WTC11 (cell line): ENCODE measurements at regions not wholly inside any gene's neighbourhood (a gene's known extent, or its start where the extent isn't known, plus 50 kb on each side); places are given as distances from the start of the nearest gene placed in this dataset.

Experiments
- ATAC-seq: fragments of 200-7000 bp; cut with Tn5 transposase; 2 replicates; pipeline ENCODE4 v1.10.0; 2021; ENCODE audit warnings: mild to moderate bottlenecking, moderate library complexity
- CTCF ChIA-PET: fragments of 300-600 bp; sonication (Branson Sonifier 250); formaldehyde crosslinking; loops from one replicate; lab custom pipeline; 2021; ENCODE audit warnings: antibody characterized with exemption; lab: Charles Lee
- POLR2A ChIA-PET: fragments of 350-600 bp; sonication (Branson Sonifier 250); formaldehyde crosslinking; loops from one replicate; lab custom pipeline; 2021; ENCODE audit warnings: antibody characterized with exemption; lab: Charles Lee
- DNase-seq: peaks from one replicate; pipeline ENCODE4 v3.0.0; 2021; ENCODE audit warnings: low spot score
- H3K27ac Mint-ChIP-seq: 2 replicates; pipeline ENCODE4 v1.8.0; 2021; ENCODE audit warnings: mixed read lengths
- H3K27me3 Mint-ChIP-seq: 2 replicates; pipeline ENCODE4 v1.8.0; 2021; ENCODE audit warnings: low read depth, mild to moderate bottlenecking, moderate library complexity, mixed read lengths
- H3K36me3 Mint-ChIP-seq: 2 replicates; pipeline ENCODE4 v1.8.0; 2021; ENCODE audit warnings: mixed read lengths
- H3K4me1 Mint-ChIP-seq: 2 replicates; pipeline ENCODE4 v1.8.0; 2022; ENCODE audit warnings: mixed read lengths
- H3K4me3 Mint-ChIP-seq: 2 replicates; pipeline ENCODE4 v1.8.0; 2021; ENCODE audit warnings: mild to moderate bottlenecking, moderate library complexity, mixed read lengths
- H3K9me3 Mint-ChIP-seq: 2 replicates; pipeline ENCODE4 v1.8.0; 2021; ENCODE audit warnings: mixed read lengths
- ATF1 ChIP-seq: sonication (generic); formaldehyde crosslinking; IDR thresholded peaks from 2 replicates; pipeline ENCODE4 v1.8.1; 2023; ENCODE audit warnings: mild to moderate bottlenecking, moderate library complexity, missing genetic modification reagents
- EMX1 ChIP-seq: fragments of 250-450 bp; sonication (Bioruptor Pico); IDR thresholded peaks from 2 replicates; pipeline ENCODE4 v1.8.0; 2021; ENCODE audit warnings: mild to moderate bottlenecking
- FOXJ3 ChIP-seq: sonication (generic); formaldehyde crosslinking; IDR thresholded peaks from 2 replicates; pipeline ENCODE4 v1.9.0; 2021; ENCODE audit warnings: missing genetic modification reagents, mild to moderate bottlenecking, borderline replicate concordance
- FOXP1 ChIP-seq: sonication (generic); formaldehyde crosslinking; IDR thresholded peaks from 2 replicates; pipeline ENCODE4 v1.8.0; 2022; ENCODE audit warnings: missing genetic modification reagents, mild to moderate bottlenecking, moderate library complexity, borderline replicate concordance
- GABPB1 ChIP-seq: sonication (generic); formaldehyde crosslinking; IDR thresholded peaks from 2 replicates; pipeline ENCODE4 v1.8.1; 2023; ENCODE audit warnings: mild to moderate bottlenecking, missing genetic modification reagents
- JUN ChIP-seq: sonication (generic); formaldehyde crosslinking; IDR thresholded peaks from 2 replicates; pipeline ENCODE4 v1.8.0; 2023; ENCODE audit warnings: mild to moderate bottlenecking, missing genetic modification reagents
- NR1H2 ChIP-seq: sonication (generic); formaldehyde crosslinking; IDR thresholded peaks from 2 replicates; pipeline ENCODE4 v1.9.0; 2021; ENCODE audit warnings: mild to moderate bottlenecking, moderate library complexity, missing genetic modification reagents
- ZNF219 ChIP-seq: sonication (generic); formaldehyde crosslinking; IDR thresholded peaks from 2 replicates; pipeline ENCODE4 v1.8.0; 2023; ENCODE audit warnings: missing genetic modification reagents, mild to moderate bottlenecking, borderline replicate concordance
- TF ChIP-seq, protein P1 (sequence below): sonication (generic); formaldehyde crosslinking; IDR thresholded peaks from 2 replicates; pipeline ENCODE4 v1.8.1; 2023; ENCODE audit warnings: mild to moderate bottlenecking, missing genetic modification reagents, borderline replicate concordance
- TF ChIP-seq, protein P2 (sequence below): sonication (generic); formaldehyde crosslinking; IDR thresholded peaks from 2 replicates; pipeline ENCODE4 v1.8.0; 2022; ENCODE audit warnings: mild to moderate bottlenecking, missing genetic modification reagents
- TF ChIP-seq, protein P3 (sequence below): sonication (generic); formaldehyde crosslinking; IDR thresholded peaks from 2 replicates; pipeline ENCODE4 v1.8.1; 2023; ENCODE audit warnings: mild to moderate bottlenecking, missing genetic modification reagents
- TF ChIP-seq, protein P4 (sequence below): fragments of 250-450 bp; sonication (Bioruptor Pico); IDR thresholded peaks from 2 replicates; pipeline ENCODE4 v2.1.2; 2022; ENCODE audit warnings: mild to moderate bottlenecking, moderate library complexity
- TF ChIP-seq, protein P5 (sequence below): sonication (generic); formaldehyde crosslinking; IDR thresholded peaks from 2 replicates; pipeline ENCODE4 v1.8.0; 2022; ENCODE audit warnings: mild to moderate bottlenecking, missing genetic modification reagents
- TF ChIP-seq, protein P6 (sequence below): sonication (generic); formaldehyde crosslinking; IDR thresholded peaks from 2 replicates; pipeline ENCODE4 v1.8.0; 2023; ENCODE audit warnings: missing genetic modification reagents
- TF ChIP-seq, protein P7 (sequence below): sonication (generic); formaldehyde crosslinking; IDR thresholded peaks from 2 replicates; pipeline ENCODE4 v1.8.0; 2023; ENCODE audit warnings: missing genetic modification reagents, mild to moderate bottlenecking, borderline replicate concordance
- TF ChIP-seq, protein P8 (sequence below): sonication (generic); formaldehyde crosslinking; IDR thresholded peaks from 2 replicates; pipeline ENCODE4 v1.8.1; 2023; ENCODE audit warnings: mild to moderate bottlenecking, missing genetic modification reagents, moderate library complexity

DNA sequence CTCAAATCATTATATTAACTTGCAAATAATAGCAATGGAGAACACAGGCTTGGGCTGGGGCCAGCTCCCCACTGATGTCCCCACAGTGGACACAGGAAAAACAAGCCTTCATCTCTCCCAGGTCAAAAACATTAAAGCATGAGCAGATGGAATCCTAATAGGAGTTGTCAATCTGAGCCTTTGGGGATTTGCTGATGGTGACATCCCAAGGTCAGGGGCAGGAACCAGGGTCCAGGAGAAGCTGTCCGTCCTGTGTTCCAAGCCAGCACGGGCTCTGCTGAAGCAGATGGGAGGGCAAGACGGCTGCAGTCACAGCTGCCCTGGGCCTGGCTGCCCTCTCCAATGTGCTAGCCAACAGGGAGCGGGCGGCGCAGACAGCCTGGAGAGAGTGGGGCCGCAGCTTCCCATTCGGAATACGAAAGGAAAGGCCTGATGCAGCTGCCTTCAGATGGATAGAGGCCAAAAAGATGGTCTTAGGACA is 135.5 kb downstream of the NDUFA10 start (continued):
- TF ChIP-seq, protein P1, sequence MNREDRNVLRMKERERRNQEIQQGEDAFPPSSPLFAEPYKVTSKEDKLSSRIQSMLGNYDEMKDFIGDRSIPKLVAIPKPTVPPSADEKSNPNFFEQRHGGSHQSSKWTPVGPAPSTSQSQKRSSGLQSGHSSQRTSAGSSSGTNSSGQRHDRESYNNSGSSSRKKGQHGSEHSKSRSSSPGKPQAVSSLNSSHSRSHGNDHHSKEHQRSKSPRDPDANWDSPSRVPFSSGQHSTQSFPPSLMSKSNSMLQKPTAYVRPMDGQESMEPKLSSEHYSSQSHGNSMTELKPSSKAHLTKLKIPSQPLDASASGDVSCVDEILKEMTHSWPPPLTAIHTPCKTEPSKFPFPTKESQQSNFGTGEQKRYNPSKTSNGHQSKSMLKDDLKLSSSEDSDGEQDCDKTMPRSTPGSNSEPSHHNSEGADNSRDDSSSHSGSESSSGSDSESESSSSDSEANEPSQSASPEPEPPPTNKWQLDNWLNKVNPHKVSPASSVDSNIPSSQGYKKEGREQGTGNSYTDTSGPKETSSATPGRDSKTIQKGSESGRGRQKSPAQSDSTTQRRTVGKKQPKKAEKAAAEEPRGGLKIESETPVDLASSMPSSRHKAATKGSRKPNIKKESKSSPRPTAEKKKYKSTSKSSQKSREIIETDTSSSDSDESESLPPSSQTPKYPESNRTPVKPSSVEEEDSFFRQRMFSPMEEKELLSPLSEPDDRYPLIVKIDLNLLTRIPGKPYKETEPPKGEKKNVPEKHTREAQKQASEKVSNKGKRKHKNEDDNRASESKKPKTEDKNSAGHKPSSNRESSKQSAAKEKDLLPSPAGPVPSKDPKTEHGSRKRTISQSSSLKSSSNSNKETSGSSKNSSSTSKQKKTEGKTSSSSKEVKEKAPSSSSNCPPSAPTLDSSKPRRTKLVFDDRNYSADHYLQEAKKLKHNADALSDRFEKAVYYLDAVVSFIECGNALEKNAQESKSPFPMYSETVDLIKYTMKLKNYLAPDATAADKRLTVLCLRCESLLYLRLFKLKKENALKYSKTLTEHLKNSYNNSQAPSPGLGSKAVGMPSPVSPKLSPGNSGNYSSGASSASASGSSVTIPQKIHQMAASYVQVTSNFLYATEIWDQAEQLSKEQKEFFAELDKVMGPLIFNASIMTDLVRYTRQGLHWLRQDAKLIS: no peak
- TF ChIP-seq FOXP1 (CRISPR knock-in tag) (no peak), GABPB1 (CRISPR knock-in tag) (no peak)
- TF ChIP-seq, protein P2, sequence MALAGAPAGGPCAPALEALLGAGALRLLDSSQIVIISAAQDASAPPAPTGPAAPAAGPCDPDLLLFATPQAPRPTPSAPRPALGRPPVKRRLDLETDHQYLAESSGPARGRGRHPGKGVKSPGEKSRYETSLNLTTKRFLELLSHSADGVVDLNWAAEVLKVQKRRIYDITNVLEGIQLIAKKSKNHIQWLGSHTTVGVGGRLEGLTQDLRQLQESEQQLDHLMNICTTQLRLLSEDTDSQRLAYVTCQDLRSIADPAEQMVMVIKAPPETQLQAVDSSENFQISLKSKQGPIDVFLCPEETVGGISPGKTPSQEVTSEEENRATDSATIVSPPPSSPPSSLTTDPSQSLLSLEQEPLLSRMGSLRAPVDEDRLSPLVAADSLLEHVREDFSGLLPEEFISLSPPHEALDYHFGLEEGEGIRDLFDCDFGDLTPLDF (CRISPR knock-in tag): no peak
- TF ChIP-seq, protein P3, sequence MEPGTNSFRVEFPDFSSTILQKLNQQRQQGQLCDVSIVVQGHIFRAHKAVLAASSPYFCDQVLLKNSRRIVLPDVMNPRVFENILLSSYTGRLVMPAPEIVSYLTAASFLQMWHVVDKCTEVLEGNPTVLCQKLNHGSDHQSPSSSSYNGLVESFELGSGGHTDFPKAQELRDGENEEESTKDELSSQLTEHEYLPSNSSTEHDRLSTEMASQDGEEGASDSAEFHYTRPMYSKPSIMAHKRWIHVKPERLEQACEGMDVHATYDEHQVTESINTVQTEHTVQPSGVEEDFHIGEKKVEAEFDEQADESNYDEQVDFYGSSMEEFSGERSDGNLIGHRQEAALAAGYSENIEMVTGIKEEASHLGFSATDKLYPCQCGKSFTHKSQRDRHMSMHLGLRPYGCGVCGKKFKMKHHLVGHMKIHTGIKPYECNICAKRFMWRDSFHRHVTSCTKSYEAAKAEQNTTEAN (CRISPR knock-in tag): no peak

DNA sequence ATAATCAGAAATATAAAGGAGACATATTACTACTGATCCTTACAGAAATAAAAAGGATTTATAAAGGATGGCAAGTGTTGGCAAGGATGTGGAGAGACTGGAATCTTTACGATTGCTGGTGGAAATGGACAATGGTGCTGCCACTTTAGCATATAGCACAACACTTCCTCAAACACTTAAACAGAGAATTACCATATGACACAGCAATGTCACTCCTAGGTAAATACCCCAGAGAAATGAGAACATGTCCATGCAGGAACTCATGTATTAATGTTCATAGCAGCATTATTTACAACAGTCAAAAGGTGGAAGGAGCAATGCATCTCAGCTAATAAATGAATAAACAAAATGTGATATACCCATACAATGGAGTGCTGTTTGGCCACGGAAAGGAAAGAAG is 137.5 kb downstream of the NDUFA10 start:
- Mint-ChIP-seq H3K4me3 (no peak overlapping the region), H3K36me3 (peaks cover 14% of the 10 kb centered on the region), H3K27ac (no peak overlapping the region), H3K9me3 (peaks cover 38% of the 10 kb centered on the region), H3K27me3 (no peaks in the 10 kb centered on the region; the same call in none of the 2 replicates), H3K4me1 (peaks cover 4% of the 10 kb centered on the region; the same call in 1 of the 2 replicates)
- ChIA-PET CTCF (no interaction called here), POLR2A (no interaction called here)
- DNase-seq: no peak
- no peak for ATAC-seq
- TF ChIP-seq, protein P4, sequence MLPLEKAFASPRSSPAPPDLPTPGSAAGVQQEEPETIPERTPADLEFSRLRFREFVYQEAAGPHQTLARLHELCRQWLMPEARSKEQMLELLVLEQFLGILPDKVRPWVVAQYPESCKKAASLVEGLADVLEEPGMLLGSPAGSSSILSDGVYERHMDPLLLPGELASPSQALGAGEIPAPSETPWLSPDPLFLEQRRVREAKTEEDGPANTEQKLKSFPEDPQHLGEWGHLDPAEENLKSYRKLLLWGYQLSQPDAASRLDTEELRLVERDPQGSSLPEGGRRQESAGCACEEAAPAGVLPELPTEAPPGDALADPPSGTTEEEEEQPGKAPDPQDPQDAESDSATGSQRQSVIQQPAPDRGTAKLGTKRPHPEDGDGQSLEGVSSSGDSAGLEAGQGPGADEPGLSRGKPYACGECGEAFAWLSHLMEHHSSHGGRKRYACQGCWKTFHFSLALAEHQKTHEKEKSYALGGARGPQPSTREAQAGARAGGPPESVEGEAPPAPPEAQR (CRISPR knock-in tag): no peak
- TF ChIP-seq, protein P5, sequence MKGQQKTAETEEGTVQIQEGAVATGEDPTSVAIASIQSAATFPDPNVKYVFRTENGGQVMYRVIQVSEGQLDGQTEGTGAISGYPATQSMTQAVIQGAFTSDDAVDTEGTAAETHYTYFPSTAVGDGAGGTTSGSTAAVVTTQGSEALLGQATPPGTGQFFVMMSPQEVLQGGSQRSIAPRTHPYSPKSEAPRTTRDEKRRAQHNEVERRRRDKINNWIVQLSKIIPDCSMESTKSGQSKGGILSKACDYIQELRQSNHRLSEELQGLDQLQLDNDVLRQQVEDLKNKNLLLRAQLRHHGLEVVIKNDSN (CRISPR knock-in tag): no peak
- TF ChIP-seq EMX1 (CRISPR knock-in tag): no peak
- TF ChIP-seq ZNF219 (CRISPR knock-in tag): no peak
- TF ChIP-seq, protein P6, sequence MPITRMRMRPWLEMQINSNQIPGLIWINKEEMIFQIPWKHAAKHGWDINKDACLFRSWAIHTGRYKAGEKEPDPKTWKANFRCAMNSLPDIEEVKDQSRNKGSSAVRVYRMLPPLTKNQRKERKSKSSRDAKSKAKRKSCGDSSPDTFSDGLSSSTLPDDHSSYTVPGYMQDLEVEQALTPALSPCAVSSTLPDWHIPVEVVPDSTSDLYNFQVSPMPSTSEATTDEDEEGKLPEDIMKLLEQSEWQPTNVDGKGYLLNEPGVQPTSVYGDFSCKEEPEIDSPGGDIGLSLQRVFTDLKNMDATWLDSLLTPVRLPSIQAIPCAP (CRISPR knock-in tag): no peak
- TF ChIP-seq JUN (CRISPR knock-in tag): no peak
- no peak for TF ChIP-seq ATF1 (CRISPR knock-in tag)
- TF ChIP-seq FOXJ3 (CRISPR knock-in tag): no peak
- TF ChIP-seq, protein P7, sequence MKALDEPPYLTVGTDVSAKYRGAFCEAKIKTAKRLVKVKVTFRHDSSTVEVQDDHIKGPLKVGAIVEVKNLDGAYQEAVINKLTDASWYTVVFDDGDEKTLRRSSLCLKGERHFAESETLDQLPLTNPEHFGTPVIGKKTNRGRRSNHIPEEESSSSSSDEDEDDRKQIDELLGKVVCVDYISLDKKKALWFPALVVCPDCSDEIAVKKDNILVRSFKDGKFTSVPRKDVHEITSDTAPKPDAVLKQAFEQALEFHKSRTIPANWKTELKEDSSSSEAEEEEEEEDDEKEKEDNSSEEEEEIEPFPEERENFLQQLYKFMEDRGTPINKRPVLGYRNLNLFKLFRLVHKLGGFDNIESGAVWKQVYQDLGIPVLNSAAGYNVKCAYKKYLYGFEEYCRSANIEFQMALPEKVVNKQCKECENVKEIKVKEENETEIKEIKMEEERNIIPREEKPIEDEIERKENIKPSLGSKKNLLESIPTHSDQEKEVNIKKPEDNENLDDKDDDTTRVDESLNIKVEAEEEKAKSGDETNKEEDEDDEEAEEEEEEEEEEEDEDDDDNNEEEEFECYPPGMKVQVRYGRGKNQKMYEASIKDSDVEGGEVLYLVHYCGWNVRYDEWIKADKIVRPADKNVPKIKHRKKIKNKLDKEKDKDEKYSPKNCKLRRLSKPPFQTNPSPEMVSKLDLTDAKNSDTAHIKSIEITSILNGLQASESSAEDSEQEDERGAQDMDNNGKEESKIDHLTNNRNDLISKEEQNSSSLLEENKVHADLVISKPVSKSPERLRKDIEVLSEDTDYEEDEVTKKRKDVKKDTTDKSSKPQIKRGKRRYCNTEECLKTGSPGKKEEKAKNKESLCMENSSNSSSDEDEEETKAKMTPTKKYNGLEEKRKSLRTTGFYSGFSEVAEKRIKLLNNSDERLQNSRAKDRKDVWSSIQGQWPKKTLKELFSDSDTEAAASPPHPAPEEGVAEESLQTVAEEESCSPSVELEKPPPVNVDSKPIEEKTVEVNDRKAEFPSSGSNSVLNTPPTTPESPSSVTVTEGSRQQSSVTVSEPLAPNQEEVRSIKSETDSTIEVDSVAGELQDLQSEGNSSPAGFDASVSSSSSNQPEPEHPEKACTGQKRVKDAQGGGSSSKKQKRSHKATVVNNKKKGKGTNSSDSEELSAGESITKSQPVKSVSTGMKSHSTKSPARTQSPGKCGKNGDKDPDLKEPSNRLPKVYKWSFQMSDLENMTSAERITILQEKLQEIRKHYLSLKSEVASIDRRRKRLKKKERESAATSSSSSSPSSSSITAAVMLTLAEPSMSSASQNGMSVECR (CRISPR knock-in tag): no peak
- no peak for TF ChIP-seq NR1H2
- TF ChIP-seq, protein P8, sequence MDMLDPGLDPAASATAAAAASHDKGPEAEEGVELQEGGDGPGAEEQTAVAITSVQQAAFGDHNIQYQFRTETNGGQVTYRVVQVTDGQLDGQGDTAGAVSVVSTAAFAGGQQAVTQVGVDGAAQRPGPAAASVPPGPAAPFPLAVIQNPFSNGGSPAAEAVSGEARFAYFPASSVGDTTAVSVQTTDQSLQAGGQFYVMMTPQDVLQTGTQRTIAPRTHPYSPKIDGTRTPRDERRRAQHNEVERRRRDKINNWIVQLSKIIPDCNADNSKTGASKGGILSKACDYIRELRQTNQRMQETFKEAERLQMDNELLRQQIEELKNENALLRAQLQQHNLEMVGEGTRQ (CRISPR knock-in tag): no peak
